HG02938 (cell line): ENCODE measurements at regions not wholly inside any gene's neighbourhood (a gene's known extent, or its start where the extent isn't known, plus 50 kb on each side); places are given as distances from the start of the nearest gene placed in this dataset.
"Not testable (repeated sequence)": the region's sequence is repeated elsewhere in the genome, so short reads cannot be mapped to it uniquely, and the experiment has no call there.

Experiments used
- ATAC-seq: cut with Tn5 transposase; IDR thresholded peaks from one replicate; pipeline ENCODE4 v1.9.1; 2021; ENCODE audit warnings: mild to moderate bottlenecking, moderate library complexity; ENCODE audit not compliant: unreplicated experiment

DNA sequence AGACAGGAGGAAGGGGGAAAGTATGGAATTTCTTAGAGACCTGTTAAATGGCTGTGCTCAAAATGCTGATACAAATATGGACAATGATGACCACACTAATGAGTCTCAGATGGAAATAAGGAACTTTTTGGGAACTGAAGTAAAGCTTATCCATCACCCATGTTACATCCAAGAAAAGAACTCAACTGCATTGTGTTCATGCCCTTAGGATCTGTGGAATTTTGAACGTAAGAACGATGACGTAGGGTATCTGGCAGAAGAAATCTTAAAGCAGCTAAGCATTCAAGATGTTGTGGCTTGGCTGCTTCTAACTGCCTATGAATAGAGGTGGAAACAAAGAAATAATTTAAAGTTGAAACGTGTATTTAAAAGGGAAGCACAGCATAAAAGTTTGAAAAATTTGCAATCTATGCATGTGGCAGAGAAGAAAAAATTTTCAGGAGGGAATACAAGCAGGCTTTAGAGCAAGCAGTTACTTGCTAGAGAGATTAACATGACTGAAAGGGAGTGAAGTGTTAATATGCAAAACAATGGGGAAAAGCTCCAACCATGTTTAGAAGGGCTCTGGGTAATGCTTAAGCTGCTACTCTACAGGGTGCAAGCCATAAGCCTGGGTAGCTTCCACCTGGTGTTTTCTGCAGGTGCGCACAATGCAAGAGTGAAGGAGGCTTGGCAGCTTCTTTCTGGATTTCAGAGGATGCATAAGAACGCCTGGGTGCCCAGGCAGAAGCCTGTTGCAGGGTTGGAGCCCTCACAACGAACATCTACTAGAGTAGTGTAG lies 499.7 kb upstream of the SEMA3D start:
- ATAC-seq: no peak

DNA sequence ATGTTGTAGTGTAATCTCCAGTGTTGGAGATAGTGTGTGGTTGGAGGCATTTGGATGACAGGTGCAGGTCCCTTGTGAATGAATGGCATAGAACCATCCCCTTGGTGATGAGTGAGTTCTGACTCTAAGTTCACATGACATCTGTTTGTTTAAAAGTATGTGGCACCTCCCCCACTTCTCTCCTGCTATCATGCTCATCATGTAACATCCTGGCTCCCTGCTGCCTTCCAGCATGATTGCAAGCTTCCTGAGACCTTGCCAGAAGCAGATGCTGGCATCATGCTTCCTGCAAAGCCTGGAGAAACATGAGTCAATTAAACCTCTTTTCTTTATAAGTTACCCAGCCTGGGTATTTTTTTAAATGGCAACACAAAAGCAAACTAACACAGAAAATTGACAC lies 499.0 kb upstream of the SEMA3D start:
- no peak for ATAC-seq

DNA sequence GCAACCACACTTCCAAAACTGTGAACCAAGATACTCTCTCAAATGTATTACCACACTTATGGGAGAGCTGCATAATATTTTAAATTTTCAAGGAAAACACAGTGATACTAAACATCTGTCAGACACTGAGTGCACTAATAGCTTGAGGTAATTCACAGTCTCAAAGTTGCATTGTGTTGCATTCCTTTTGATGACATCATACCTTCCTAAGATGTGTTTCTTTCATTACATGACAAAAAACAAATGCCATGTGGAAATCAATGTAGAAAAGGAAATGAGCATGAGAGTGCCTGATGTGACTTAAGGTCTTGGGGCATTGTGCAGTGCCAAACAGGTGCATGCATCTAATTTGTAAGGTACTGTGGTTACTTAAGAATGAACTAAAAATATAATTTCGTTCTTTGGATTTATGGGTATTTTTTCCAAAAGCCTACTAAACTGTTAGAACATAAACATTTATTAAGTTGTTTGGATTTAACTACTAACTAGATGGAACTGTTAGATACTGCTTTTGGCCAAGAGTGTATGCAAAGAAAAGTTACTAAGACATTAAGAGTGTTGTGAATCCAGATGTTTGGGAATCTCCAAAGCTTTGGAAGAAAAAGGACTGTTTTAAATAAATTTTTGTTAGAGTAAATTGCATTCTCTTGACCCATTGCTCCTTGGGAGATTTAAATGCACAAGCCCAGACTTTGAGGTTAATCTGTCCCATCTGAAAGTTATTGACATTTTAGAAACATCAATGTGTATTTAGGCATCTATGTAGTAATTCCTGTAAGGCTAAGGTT lies 496.2 kb upstream of the SEMA3D start:
- ATAC-seq: no peak

DNA sequence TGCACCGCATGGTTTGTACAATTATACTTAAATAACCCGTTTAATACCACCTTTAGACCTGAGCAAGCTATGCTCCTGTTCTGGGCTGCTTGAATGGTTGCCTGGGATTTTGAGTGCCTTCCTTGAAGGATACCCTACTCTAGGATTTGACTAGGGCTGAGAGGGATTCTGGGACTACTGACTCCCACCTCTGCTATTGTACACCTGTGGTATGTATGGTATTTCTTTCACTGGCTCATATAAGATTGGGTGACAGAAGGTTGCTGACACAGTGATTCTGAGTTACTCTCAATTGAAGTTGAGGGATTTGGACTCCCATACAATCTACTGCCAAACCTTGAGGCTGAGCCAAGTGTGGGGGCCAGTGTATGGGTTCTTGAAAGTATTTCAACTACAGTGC lies 494.4 kb upstream of the SEMA3D start:
- no peak for ATAC-seq

DNA sequence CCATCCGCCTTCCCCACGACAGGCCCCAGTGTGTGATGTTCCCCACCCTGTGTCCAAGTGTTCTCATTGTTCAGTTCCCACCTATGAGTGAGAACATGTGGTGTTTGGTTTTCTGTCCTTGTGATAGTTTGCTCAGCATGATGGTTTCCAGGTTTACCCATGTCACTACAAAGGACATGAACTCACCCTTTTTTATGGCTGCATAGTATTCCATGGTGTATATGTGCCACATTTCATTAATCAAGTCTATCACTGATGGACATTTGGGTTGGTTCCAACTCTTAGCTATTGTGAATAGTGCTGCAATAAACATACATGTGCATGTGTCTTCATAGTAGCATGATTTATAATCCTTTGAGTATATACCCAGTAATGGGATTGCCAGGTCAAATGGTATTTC lies 488.2 kb upstream of the SEMA3D start:
- ATAC-seq: not testable (repeated sequence)

DNA sequence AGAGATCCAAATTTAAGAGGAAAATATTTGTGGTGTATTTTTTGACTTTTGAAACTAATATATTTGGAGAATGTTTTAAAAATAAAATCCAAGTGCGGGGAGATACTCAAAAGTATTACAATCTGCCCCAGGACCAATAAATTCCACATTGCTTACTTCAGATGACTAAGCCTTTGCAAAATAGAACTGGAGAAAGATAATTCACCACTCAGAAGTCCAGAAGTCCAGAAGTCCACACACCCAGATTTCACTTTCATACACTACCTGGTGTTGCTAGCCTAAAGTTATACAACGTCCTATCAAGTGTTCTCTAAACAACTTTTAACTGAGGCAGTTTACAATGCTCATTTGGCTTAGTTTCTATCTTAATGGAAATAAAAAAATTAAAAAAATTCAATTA lies 487.0 kb upstream of the SEMA3D start:
- ATAC-seq: no peak

DNA sequence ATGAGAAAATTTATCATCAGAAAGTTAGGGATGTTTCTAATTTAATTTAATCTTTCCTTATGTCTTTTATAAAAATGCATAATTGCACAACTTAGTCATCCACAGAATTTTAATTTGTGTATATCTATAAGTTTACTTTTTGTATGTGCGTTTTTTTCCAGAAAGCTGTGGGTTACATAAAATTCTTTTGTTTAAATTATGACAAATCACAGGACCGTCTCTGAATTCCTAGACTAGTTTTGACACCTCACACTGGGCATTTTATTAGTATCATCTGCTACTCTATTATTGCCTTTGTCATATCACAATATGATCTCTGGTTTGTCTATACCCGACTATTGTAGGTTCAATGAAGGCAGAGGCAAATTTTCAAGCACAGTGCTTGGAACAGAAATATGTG lies 482.4 kb upstream of the SEMA3D start:
- no peak for ATAC-seq

DNA sequence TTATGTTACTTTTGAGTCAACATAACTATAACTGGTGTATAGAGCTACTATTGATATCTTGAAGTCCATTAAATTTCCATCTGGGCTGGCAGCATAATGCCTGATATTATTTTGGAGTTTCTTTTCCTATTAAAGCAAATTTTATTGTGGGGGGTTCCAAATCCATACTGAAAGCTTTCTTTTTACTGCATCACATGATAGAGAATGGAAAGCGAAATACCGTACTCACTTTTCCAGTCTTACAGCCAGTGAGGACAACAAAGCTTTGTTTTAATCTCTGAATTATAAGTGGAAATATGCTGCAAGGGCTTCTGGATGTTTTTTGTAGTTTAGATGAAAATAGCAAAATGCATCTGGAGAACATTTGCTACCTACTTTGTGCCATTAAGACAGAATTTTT lies 477.5 kb upstream of the SEMA3D start:
- ATAC-seq: no peak

DNA sequence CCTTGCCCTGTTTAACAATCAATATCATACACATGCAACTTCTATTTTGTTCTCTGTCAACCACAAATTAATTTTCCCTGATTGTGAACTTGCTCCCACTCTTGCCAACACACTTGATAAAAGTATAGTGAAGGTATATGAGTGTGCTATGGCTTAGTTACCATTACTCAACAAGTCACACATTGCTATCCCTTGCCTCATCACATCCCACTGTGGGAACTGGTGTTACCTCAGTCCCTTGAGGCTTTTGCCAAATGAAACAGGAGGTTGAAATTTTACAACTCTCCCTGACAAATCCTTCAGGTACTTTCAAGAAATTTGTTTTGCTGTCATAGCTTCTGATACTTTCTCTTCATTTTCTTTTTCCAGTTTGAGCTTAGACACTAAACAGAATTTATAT lies 472.5 kb upstream of the SEMA3D start:
- no peak for ATAC-seq

DNA sequence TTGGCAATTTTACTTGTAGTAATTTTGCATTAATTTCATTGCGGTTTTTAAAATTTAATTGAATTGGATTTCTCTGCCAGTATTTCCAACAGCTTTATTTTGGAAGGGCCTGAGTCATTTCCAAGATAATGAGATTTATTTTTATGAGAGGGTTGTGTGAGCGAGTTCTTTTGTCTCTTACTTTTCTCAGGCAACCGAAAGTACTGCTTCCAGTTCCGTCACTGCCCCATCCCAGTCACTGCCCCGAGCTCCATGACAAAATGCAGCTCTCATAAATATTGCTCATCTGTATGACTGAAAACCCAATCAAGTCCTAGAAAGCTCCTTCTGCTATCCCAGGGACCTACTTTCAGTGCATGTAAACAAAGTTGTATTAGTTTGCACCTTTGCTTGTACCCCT lies 468.4 kb upstream of the SEMA3D start:
- no peak for ATAC-seq

DNA sequence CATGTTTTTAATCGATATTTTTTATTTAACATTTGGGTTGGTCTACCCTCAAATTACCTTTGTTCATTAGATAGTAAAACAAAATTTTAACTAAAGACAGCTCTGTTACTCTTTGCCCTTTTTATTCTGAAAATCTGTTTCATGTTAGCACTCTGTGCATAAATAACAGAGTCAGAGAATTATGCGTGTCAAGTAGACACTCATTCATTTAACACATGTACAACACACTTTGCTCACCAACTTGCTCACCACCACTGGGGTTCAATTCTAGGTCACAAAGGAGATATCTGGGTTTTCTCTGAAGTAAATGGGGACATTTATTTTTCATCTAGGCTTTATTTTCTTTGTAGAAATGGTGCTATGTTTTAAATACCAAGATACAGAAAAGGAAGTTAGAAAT lies 457.4 kb upstream of the SEMA3D start:
- no peak for ATAC-seq

DNA sequence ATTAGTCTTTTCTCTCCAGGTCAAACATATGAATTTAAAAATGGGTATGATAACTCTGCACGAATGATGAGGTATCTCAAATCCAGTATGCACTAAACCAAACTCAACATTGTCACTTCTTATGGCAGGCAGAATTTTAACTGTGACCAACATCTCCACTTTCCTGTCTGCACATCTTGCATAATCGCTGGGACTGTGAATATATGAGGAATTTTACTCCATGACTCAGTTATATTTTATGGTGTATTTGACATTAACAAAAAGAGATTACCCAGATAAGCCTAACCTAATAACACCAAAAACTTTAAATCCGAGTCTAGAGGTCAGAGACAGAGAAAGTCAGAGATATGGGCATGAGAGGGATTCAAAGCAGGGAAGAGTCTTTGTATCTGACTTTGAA lies 454.5 kb upstream of the SEMA3D start:
- ATAC-seq: no peak

DNA sequence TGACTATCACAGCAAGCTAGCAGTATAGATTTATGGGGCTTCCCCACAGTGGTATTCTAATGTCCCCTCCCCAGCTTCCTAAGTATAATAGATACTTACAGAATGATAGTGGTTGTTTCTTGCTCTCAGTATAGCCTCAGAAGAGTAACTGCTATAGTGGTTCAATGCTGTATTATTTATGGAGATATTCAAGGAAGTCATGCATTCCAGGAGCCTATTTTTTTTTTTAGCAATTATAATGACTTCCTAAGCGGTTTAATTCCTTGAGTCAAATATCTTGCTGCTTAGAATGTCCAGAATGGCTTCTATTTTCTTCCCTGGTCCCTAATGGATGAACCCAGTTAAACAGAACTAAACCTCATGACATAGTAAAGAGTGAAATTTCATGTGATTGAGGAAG lies 451.5 kb upstream of the SEMA3D start:
- no peak for ATAC-seq

DNA sequence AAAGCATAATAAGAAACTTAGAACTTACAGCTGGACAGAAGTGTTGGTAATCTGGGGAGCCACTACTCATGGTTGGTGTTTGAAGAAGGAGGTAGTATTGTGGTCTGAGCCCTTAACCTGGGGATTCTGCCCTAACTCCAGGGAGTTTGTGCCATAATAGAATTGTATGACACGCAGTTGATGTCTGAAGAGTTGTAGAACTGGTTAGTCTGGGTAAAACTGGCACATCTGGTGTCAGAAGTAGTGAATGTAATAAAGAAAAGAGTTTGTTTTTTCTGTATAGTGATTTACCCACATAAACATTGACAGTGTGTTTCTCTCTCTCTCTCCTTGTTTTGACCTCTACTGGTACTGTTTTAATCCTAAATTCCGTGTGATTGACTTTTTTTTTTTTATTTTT lies 448.1 kb upstream of the SEMA3D start:
- ATAC-seq: no peak

DNA sequence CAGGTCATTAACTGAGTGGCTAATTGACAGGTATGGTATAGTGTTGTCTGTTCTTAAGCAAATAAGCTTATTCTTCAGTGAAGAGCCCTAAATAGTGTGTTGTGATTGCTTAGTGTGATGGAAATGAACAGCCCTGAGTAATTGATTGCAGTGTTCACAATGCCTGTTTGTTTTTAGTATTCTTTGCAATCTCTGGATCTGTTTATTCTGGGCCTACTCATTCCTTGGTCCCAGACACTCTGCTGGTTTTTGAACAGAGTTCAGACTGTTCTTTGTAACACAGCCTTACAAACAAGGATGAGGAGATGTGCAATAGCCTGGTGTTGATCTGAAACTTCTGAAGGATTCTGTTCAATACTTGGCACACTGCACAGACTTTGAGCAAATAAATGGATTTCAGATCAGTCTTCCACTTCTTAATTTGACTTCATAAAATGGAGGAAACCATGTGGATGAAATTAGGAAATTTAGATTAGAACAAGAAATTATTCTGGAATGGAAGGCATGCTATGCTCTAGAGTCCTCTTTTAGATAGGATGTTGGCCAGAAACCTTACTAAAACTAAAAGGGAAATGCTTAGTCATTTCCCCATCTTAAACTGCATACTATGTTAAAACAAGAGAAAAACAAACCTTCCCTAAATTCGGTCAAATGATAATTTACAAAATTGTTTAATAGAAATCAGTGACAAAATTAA lies 444.2 kb upstream of the SEMA3D start:
- no peak for ATAC-seq

DNA sequence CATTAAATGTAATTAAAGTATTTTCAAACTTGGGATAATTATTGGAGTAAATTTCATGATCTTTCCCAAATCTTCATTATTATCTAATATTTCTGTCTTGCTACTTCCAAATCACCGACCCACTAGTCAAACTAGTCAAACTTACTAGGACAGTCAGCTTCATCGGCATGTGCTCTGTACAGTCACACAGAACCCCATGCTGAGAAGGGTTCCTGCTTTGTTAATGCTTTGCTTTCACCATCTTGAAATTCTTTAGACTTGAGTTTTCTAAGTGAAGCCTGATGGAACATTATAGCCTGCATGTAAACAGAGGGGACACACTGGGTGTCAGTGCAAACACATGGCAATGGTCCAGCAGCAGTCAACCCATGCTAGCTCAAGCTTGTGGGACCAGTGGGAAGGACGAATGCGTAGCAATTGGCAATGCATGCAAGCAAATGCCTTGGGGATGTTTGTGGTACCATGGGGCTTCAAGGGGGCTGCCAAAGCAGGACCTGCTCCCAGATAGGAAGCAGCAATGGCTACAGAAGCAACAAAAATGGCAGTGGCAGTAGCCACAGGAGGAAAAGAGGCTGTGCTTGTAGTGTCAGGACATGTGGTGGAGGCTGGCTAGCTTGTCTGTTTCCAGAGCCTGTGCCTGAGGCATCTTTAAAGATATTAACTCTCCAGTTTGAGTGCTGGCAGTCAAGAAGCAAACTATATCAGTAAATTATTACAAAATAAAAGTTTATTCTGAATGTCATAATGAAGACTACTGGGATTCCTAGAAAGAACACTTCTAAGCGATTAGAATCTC lies 441.1 kb upstream of the SEMA3D start:
- no peak for ATAC-seq

DNA sequence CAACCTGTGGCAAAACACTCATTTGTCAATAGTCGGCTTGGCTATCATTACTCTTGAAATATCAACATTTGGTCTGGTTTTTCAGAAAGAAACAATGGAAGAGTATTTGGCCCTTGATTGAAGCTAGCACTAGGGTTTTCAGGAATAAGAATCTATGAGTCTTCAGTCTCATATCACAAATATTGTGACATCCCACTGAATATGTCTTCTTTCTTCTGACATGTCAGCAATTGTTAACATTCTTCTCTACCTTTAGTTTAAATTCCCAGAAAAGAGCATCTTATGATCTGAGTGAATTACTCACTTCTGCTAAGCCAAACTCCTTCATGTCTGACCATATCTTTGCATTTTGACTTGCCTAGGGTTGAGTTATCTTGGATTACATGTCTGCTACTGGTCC lies 435.2 kb upstream of the SEMA3D start:
- ATAC-seq: no peak

DNA sequence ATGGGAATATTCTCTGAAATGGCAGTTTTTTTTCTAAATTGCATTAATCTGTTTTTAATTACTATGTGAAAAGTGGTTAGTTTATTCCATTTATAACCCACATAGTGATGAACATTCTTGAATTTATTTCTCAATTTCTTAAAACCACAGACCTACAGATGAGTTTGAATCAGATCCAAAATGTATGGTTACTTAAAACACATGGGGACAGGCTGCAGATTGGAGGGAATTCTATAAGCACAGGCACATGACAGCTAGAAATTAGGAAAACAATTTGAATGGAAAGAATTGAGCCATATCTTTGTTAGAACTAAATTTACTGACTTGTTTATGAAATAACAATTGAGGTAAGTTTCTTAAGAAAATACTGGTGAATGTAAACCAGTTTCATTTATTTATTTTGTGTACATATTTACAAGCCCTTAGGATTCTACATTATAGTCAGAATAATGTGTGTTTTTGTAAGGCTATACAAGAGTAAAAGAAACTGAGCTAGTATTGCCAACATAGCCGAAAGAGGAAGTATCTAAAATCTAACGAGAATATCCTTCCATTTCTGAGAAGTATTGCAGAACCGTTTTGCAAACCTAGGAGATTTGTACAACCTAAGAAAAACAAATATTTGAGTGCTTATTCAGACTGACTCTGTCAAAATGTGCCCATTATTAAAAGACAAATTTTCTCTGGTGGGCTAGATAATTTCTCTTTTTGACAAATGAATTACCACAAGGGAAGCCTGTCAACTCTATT lies 434.3 kb upstream of the SEMA3D start:
- ATAC-seq: no peak

DNA sequence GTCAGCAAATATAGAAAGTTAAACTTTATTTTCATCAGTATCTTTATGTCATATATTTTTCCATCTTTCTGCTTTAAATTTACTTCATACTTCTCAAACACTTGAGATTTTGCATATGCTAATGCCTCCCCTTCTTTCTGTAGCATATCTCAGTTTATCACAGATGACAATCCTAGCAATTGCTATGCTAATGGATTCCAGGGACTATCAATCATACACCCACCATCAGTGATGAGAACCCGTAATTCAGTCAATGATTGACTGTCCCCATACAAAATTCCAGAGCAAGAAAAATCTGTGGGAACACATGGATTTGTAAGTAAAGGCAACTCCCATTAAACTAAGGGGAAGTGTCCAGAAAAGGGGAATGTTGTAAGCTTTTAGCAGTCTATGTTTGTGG lies 432.4 kb upstream of the SEMA3D start:
- no peak for ATAC-seq

DNA sequence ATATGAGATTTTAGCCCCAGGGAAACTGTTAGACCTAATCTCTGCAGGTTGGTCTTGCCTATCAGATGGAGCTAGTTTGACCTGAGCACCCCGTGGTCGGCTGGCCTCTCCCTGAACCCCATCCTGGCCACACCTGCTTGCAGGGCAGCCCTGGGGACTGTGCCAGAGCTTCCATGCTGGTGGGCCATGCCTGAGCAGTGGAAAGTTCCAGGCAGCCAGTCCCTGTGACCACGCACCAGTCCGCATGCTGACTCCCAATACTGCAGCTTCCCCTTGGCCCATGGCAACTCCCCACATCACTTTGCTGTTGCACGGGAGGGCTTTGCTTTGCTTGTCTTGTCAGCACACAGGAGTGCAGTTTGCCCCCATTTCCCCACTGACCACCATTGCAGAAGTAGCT lies 427.8 kb upstream of the SEMA3D start:
- no peak for ATAC-seq
